K562 (cell line): ENCODE measurements at regions not wholly inside any gene's neighbourhood (a gene's known extent, or its start where the extent isn't known, plus 50 kb on each side); places are given as distances from the start of the nearest gene placed in this dataset.

ENCODE experiments used
- NR2C2 ChIP-seq, 2 experiments: fragments of 200-800 bp in 1 of 2; sonication (Bioruptor generic) in 1 of 2; sonication (generic) in 1 of 2; formaldehyde crosslinking in 1 of 2; IDR thresholded peaks; 2 replicates each; pipeline versions ENCODE4 v1.6.1 to v1.8.0; 2016 to 2022; ENCODE audit warnings: mild to moderate bottlenecking in 1 of 2, missing compliant biosample characterization in 1 of 2, missing genetic modification characterization in 1 of 2, missing genetic modification reagents in 1 of 2
- STAT5B ChIP-seq: fragments of 250-450 bp; sonication (Bioruptor Pico); IDR thresholded peaks from 2 replicates; pipeline ENCODE4 v1.8.0; 2021; ENCODE audit warnings: mild to moderate bottlenecking, inconsistent platforms
- TBP ChIP-seq: optimal IDR thresholded peaks from 2 replicates; pipeline ENCODE3; 2011; ENCODE audit warnings: low read depth, low read length, improper control_type of control experiment
- ZNF174 ChIP-seq: fragments of 250-450 bp; sonication (Bioruptor Pico); IDR thresholded peaks from 2 replicates; pipeline ENCODE4 v1.4.0; 2020; ENCODE audit warnings: mild to moderate bottlenecking
- ZNF274 ChIP-seq: IDR thresholded peaks from 2 replicates; pipeline ENCODE4 v1.6.1; 2011; ENCODE audit warnings: low read depth, mild to moderate bottlenecking, low read length, moderate library complexity, borderline replicate concordance
- TF ChIP-seq, protein P1 (sequence below), 3 experiments: IDR thresholded peaks in 2 of 3; conservative IDR thresholded peaks in 1 of 3; 2 replicates each; pipeline ENCODE4 v1.5.1; 2011 to 2012; ENCODE audit warnings: low read length in 3 of 3, mild to moderate bottlenecking in 3 of 3, control low read depth in 2 of 3, improper control_type of control experiment in 1 of 3, inconsistent platforms in 1 of 3, low read depth in 1 of 3, mixed read lengths in 1 of 3, moderate library complexity in 1 of 3; ENCODE audit not compliant: insufficient read depth in 2 of 3

DNA sequence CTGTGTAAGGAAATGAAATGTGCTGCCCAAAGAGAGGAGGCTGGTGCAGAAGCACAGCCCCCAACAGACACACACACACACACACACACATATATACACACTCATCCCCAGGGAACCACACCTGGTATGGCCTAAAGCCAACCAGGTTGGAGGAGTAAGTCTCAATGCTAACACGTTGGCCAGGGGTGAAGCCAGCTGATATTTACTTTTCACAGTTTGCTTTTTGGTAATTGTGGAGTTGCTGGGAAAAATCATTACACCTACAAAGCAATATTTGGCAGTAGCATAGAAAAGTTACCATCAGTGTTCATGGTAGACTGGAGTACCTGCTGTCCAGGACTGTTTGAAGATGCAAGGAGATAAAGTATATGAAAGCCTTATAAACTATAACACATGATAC lies 50.3 kb upstream of the NAA20 start:
- TF ChIP-seq, protein P1, sequence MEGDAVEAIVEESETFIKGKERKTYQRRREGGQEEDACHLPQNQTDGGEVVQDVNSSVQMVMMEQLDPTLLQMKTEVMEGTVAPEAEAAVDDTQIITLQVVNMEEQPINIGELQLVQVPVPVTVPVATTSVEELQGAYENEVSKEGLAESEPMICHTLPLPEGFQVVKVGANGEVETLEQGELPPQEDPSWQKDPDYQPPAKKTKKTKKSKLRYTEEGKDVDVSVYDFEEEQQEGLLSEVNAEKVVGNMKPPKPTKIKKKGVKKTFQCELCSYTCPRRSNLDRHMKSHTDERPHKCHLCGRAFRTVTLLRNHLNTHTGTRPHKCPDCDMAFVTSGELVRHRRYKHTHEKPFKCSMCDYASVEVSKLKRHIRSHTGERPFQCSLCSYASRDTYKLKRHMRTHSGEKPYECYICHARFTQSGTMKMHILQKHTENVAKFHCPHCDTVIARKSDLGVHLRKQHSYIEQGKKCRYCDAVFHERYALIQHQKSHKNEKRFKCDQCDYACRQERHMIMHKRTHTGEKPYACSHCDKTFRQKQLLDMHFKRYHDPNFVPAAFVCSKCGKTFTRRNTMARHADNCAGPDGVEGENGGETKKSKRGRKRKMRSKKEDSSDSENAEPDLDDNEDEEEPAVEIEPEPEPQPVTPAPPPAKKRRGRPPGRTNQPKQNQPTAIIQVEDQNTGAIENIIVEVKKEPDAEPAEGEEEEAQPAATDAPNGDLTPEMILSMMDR (IDR thresholded peaks at IDR 0.05 in 2 of 3, conservative IDR thresholded peaks at IDR 0.05 in 1 of 3; ENCODE audit: insufficient read depth in 2 of 3, low read depth in 1 of 3, low read length in 3 of 3), result no peak
- TF ChIP-seq ZNF274, result no peak
- no peak for TF ChIP-seq ZNF174
- TF ChIP-seq STAT5B (CRISPR knock-in tag), result no peak
- no peak for TF ChIP-seq TBP
- TF ChIP-seq NR2C2 (CRISPR knock-in tag; IDR thresholded peaks at IDR 0.05), result no peak
- TF ChIP-seq NR2C2 (tag; IDR thresholded peaks at IDR 0.05), result no peak
